ES-I3 (cell line): ENCODE measurements at regions not wholly inside any gene's neighbourhood (a gene's known extent, or its start where the extent isn't known, plus 50 kb on each side); places are given as distances from the start of the nearest gene placed in this dataset.

Experiments
- H3K36me3 ChIP-seq: 2 replicates; pipeline ENCODE4 v1.6.1; 2013; ENCODE audit warnings: mild to moderate bottlenecking, low read length, control low read depth, moderate library complexity; ENCODE audit not compliant: insufficient read depth
- H3K4me1 ChIP-seq: 2 replicates; pipeline ENCODE4 v1.6.1; 2013; ENCODE audit warnings: mild to moderate bottlenecking, control low read depth, low read length; ENCODE audit not compliant: insufficient read depth
- H3K9ac ChIP-seq: 2 replicates; pipeline ENCODE4 v1.6.1; 2013; ENCODE audit warnings: low read depth, mild to moderate bottlenecking, low read length, moderate library complexity
- H3K9me3 ChIP-seq: 2 replicates; pipeline ENCODE4 v1.6.1; 2013; ENCODE audit warnings: mild to moderate bottlenecking, low read length, moderate library complexity; ENCODE audit not compliant: control insufficient read depth, insufficient read depth

DNA sequence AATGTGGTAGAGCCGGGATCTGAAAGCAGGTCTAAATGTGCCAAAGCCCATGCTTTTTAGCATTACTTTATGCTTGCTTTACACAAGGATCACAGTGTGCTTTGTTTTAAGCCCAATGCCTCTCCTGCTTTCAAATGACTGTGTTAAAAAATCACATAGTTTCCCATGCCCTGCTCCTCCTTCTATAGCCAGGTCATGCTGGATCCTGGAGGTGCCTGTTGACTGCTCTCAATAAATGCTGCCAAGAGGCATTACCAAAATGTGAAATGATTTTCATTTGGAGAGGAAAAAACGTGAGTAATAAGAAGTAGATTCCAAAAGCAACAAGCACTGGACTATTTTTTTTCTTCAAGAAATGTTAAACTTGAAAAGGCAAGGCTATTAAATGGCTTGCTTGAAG lies 420.7 kb upstream of the USP24 start:
- Histone ChIP-seq H3K4me1 (no peaks in the 10 kb centered on the region), H3K9ac (no peak overlapping the region), H3K9me3 (no peaks in the 10 kb centered on the region), H3K36me3 (no peaks in the 10 kb centered on the region)

DNA sequence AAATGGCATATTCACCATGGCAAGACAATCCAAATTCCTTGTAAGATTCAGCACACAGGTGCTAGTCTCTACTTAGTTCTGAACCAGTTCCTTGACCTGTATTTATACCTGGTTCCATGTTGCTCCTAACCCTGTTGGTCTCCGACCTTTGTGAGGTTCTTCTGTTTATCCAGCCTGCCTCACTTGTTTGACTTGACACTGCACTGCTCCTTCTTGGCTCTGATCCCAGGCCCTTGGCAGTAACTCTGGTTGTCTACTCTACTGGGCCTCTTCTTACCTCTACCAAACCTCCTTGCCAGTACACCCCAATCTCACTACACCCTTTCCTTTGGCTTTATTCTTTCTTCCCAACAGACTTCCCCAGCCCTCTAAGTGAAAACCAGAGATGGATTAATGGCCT lies 419.4 kb upstream of the USP24 start:
- H3K9me3 ChIP-seq = no peaks in the 10 kb centered on the region
- no peaks in the 10 kb centered on the region for H3K4me1 ChIP-seq
- H3K36me3 ChIP-seq = no peaks in the 10 kb centered on the region
- no peak overlapping the region for H3K9ac ChIP-seq

- Histone ChIP-seq H3K4me1 (no peaks in the 10 kb centered on the region), H3K9me3 (no peaks in the 10 kb centered on the region), H3K36me3 (no peaks in the 10 kb centered on the region), H3K9ac (no peak overlapping the region)
These were observed 417.7 kb upstream of the USP24 start for GRCh38 chr1:55632906-55633305.

DNA sequence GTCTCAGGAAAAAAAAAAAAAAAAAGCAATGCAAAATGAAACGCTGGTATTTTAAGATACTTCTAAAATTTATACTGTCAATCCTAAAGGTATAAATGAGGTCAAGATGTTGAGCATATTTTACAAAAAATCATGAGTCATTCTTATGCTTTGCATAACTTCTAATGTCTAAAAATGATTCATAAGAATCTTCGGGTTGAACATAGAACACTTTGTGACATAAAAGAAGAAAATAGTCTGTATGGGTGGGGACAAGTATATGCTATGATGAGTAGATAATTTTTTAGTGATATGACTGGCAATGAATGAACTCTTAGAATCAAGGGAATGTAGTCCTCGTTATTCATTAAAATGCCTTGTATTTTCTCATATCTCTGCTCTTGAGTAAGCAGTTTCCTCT lies 416.9 kb upstream of the USP24 start:
- no peaks in the 10 kb centered on the region for H3K9me3 ChIP-seq
- H3K4me1 ChIP-seq = no peaks in the 10 kb centered on the region
- no peak overlapping the region for H3K9ac ChIP-seq
- H3K36me3 ChIP-seq = no peaks in the 10 kb centered on the region

DNA sequence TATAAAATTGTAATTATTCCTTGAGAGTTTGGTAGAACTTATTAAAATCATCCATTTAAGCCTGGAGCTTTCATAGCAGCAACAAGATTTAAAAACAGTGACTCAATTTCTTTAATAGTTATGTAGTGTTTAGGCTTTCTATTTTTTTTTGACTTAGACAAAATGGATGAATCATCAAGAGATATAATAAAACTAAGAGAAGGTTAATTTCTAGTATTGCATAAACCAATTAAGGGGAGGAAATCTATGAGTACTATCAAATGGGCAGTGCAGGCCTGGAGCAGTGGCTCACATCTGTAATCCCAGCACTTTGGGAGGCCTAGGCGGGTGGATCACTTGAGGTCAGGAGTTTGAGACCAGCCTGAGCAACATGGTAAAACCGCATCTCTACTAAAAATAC lies 416.3 kb upstream of the USP24 start:
- H3K4me1 ChIP-seq = no peaks in the 10 kb centered on the region
- H3K9ac ChIP-seq = no peak overlapping the region
- H3K36me3 ChIP-seq = no peaks in the 10 kb centered on the region

DNA sequence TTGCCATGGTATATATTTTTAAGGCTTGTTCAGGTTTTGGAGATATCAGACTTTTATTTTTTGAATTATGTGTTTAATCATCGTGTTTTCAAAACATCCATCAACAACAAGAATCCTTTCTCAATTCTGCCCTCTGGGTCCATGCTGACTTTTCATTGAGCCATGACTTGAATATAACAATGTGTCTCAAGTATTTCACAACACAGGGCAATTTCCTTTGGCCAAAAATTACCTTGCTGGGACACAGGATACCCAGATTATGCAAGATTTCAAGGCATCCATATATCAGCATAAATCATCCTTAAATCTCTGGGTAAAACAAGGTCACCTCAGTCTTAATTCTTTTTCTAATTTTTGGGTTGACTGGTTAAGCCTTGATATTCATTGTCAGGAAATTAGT lies 411.2 kb upstream of the USP24 start:
- Histone ChIP-seq H3K9me3 (peaks cover 5% of the 10 kb centered on the region; the same call in 1 of the 2 replicates), H3K9ac (no peak overlapping the region), H3K4me1 (no peaks in the 10 kb centered on the region), H3K36me3 (no peaks in the 10 kb centered on the region)

More for the DNA sequence above, 416.3 kb upstream of the USP24 start:
- H3K9me3 ChIP-seq = no peaks in the 10 kb centered on the region

GRCh38 chr1:55624766-55625165 lies 409.6 kb upstream of the USP24 start:
- H3K9ac ChIP-seq = no peak overlapping the region
- no peaks in the 10 kb centered on the region for H3K4me1 ChIP-seq
- peaks cover 5% of the 10 kb centered on the region; the same call in 1 of the 2 replicates for H3K9me3 ChIP-seq
- H3K36me3 ChIP-seq = no peaks in the 10 kb centered on the region

- no peak overlapping the region for H3K9ac ChIP-seq
- H3K36me3 ChIP-seq = no peaks in the 10 kb centered on the region
- no peaks in the 10 kb centered on the region for H3K4me1 ChIP-seq
- H3K9me3 ChIP-seq = peaks cover 5% of the 10 kb centered on the region; the same call in 1 of the 2 replicates
These were observed 408.1 kb upstream of the USP24 start for GRCh38 chr1:55623311-55623710.

DNA sequence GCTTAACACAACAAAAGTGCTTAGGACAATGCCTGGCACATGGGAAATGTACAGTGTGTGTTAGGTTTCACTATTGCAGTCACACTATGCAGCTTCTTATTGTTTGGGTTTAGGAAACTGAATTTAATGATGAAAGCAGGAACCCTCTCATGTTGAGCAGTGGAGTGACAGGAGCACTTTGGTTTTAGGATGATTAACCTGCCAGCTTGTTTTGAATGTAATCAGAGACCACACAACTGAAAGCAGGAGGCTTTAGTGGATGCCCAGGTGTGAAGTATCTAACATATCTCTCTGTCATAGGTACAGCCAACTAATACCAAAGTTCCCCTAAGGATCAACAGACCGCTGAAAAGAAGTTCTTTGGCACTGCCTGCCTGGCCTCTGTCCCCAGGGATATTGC lies 406.9 kb upstream of the USP24 start:
- Histone ChIP-seq H3K36me3 (no peaks in the 10 kb centered on the region), H3K9me3 (peaks cover 5% of the 10 kb centered on the region; the same call in 1 of the 2 replicates), H3K9ac (no peak overlapping the region), H3K4me1 (no peaks in the 10 kb centered on the region)

- peaks cover 5% of the 10 kb centered on the region; the same call in 1 of the 2 replicates for H3K9me3 ChIP-seq
- no peak overlapping the region for H3K9ac ChIP-seq
- no peaks in the 10 kb centered on the region for H3K36me3 ChIP-seq
- no peaks in the 10 kb centered on the region for H3K4me1 ChIP-seq
These were observed 403.0 kb upstream of the USP24 start for GRCh38 chr1:55618199-55618598.

DNA sequence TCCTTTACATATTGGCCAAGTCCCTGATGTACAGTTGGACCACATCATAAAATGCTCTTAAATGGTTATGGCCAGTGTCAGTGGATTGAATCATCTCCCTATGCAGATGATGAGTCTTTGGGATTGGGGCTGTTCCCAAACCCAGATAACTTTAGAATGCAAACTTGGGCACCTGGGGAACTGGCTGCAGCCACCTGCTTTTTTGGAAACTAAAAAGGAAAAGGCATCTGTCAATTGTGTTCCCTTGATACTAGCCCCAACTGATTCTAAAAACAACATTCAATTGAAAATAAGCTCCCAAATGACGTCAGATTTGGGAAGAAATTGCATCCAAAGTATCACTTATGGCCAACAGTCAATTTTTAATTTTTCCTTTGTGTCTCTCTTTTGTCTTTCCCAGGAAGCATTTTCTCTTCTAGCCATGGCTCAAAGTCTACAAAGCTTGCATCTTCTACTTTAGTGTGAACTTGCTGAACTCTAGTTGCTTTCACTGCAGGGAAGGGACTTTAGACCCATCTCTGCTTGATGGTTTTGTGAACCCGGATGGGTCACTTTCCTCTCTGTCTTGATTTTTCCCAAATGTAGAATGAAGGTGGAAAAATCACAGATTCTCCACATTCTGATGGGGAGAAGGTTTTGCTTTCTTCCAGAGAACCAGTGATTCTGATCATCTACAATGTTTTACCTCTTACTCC lies 402.3 kb upstream of the USP24 start:
- no peaks in the 10 kb centered on the region for H3K4me1 ChIP-seq
- peaks cover 5% of the 10 kb centered on the region; the same call in 1 of the 2 replicates for H3K9me3 ChIP-seq
- no peaks in the 10 kb centered on the region for H3K36me3 ChIP-seq
- no peak overlapping the region for H3K9ac ChIP-seq

- H3K36me3 ChIP-seq = no peaks in the 10 kb centered on the region
- H3K9me3 ChIP-seq = peaks cover 4% of the 10 kb centered on the region; the same call in 1 of the 2 replicates
- H3K4me1 ChIP-seq = no peaks in the 10 kb centered on the region
- H3K9ac ChIP-seq = no peak overlapping the region
These were observed 397.8 kb upstream of the USP24 start for GRCh38 chr1:55612988-55613387.

DNA sequence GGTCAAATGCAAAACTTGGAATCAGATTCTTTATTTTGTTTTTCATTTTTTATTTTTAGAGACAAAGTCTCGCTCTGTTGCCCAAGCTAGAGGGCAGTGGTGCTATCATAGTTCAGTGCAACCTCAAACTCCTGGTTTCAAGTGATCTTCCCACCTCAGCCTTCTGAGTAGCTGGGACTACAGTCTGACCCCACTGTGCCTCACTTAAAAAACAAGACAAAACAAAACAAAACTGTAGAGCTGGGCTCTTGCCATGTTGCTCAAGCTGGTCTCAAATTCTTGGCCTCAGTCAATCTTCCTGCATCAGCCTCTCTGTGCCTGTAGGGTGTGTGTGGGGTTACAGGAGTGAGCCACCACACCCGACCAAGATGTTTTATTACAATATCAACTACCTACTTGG lies 396.0 kb upstream of the USP24 start:
- Histone ChIP-seq H3K36me3 (no peaks in the 10 kb centered on the region), H3K9me3 (peaks cover 4% of the 10 kb centered on the region; the same call in 1 of the 2 replicates), H3K9ac (no peak overlapping the region), H3K4me1 (no peaks in the 10 kb centered on the region)

DNA sequence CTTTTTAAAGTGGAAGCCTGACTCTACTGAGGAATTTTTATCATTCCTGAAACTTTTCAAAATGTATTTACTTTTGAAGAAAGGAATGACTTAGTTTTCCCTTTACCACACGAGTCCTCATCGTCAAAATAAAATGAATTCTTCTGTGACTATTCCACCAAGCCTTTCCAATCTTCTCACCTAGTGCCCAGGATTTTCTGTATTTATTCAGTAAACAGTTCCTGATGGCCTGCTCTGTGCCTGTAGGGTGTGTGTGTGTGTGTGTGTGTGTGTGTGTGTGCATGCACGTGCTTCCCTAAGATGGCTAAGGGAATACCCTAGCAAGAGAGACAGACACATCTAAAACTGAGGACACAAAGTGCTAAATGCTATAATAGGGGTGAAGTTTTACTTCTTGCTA lies 395.0 kb upstream of the USP24 start:
- no peaks in the 10 kb centered on the region for H3K4me1 ChIP-seq

DNA sequence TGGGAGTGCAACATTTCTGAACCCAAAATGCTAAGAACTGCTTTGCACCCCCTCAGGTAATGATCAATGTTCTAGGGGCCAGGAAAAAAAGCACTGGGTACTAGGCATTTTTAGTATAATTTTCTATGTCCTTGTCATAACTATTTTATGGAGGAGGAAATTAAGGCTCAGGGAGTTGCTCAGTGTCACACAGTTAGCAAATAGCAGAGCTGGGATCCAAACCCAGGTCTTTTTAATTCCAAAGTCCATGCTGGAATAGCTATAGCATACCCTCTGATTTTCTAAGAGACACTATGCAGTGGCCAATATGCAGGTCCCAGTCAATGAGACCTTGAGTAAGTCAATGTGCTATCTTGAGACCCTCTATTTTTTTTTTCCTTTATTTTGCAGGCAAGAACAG lies 394.5 kb upstream of the USP24 start:
- Histone ChIP-seq H3K36me3 (no peaks in the 10 kb centered on the region), H3K9ac (no peak overlapping the region), H3K4me1 (no peaks in the 10 kb centered on the region), H3K9me3 (peaks cover 4% of the 10 kb centered on the region; the same call in 1 of the 2 replicates)

More for the DNA sequence above, 395.0 kb upstream of the USP24 start:
- Histone ChIP-seq H3K9me3 (peaks cover 4% of the 10 kb centered on the region; the same call in 1 of the 2 replicates), H3K36me3 (no peaks in the 10 kb centered on the region), H3K9ac (no peak overlapping the region)
